ENCODE measurements at regions not wholly inside any gene's neighbourhood (a gene's known extent, or its start where the extent isn't known, plus 50 kb on each side); places are given as distances from the start of the nearest gene placed in this dataset.
"Not testable (repeated sequence)": the region's sequence is repeated elsewhere in the genome, so short reads cannot be mapped to it uniquely, and the experiment has no call there.

- H3K27ac Mint-ChIP-seq: no peak overlapping the region
- ATAC-seq (ENCODE audit: low read depth): no peak
- no peaks in the 10 kb centered on the region for H3K27me3 Mint-ChIP-seq
- H3K4me1 Mint-ChIP-seq: peaks cover 14% of the 10 kb centered on the region
- peaks cover 4% of the 10 kb centered on the region for H3K36me3 Mint-ChIP-seq
- no peak overlapping the region for H3K4me3 Mint-ChIP-seq
- H3K9me3 Mint-ChIP-seq: peaks cover 6% of the 10 kb centered on the region
- no peak for DNase-seq
- POLR2A ChIA-PET: interaction anchor here (0.9 kb wide), 1 partner anchor 86 kb away, joined by 3 read pairs; no protein-coding TSS in a partner anchor
Measured at GRCh38 chr2:85952196-85952734, 63.5 kb upstream of the ST3GAL5 start.

GRCh38 chr2:85951351-85952067 is 62.7 kb upstream of the ST3GAL5 start:
- Mint-ChIP-seq H3K4me3 (no peak overlapping the region), H3K36me3 (peaks cover 4% of the 10 kb centered on the region), H3K27ac (peak overlapping the region; percentile 59), H3K27me3 (no peaks in the 10 kb centered on the region), H3K9me3 (peaks cover 6% of the 10 kb centered on the region), H3K4me1 (peaks cover 9% of the 10 kb centered on the region)
- no peak for ATAC-seq (ENCODE audit: low read depth)
- POLR2A ChIA-PET: interaction anchor here (0.9 kb wide), 1 partner anchor 86 kb away, joined by 3 read pairs; no protein-coding TSS in a partner anchor
- no peak for DNase-seq

- peaks cover 6% of the 10 kb centered on the region for H3K4me1 Mint-ChIP-seq
- ATAC-seq (ENCODE audit: low read depth) (no peak), DNase-seq (no peak)
- H3K27me3 Mint-ChIP-seq: no peaks in the 10 kb centered on the region
- POLR2A ChIA-PET: no interaction called here
- H3K27ac Mint-ChIP-seq: no peak overlapping the region
- H3K36me3 Mint-ChIP-seq: peaks cover 4% of the 10 kb centered on the region
- no peak overlapping the region for H3K4me3 Mint-ChIP-seq
- peaks cover 6% of the 10 kb centered on the region for H3K9me3 Mint-ChIP-seq
Measured at GRCh38 chr2:85950743-85951142, 62.0 kb upstream of the ST3GAL5 start.

- no peak overlapping the region for H3K27ac Mint-ChIP-seq
- H3K9me3 Mint-ChIP-seq: peaks cover 9% of the 10 kb centered on the region
- H3K27me3 Mint-ChIP-seq: no peaks in the 10 kb centered on the region
- H3K36me3 Mint-ChIP-seq: peaks cover 6% of the 10 kb centered on the region
- DNase-seq (no peak), ATAC-seq (ENCODE audit: low read depth) (no peak)
- no peak overlapping the region for H3K4me3 Mint-ChIP-seq
- H3K4me1 Mint-ChIP-seq: peaks cover 6% of the 10 kb centered on the region
- POLR2A ChIA-PET: no interaction called here
Measured at GRCh38 chr2:85949280-85949679, 60.5 kb upstream of the ST3GAL5 start.

- POLR2A ChIA-PET: no interaction called here
- ATAC-seq (ENCODE audit: low read depth): no peak
- Mint-ChIP-seq H3K36me3 (peaks cover 13% of the 10 kb centered on the region), H3K9me3 (peaks cover 19% of the 10 kb centered on the region), H3K4me1 (peaks cover 3% of the 10 kb centered on the region), H3K27me3 (no peaks in the 10 kb centered on the region), H3K4me3 (no peak overlapping the region), H3K27ac (no peak overlapping the region)
- no peak for DNase-seq
Measured at GRCh38 chr2:85947593-85947992, 58.8 kb upstream of the ST3GAL5 start.

GRCh38 chr2:85945586-85945985 is 56.8 kb upstream of the ST3GAL5 start:
- Mint-ChIP-seq H3K36me3 (peaks cover 13% of the 10 kb centered on the region), H3K9me3 (peaks cover 26% of the 10 kb centered on the region)
- POLR2A ChIA-PET: no interaction called here

GRCh38 chr2:85945172-85945571 is 56.4 kb upstream of the ST3GAL5 start:
- DNase-seq (no peak), ATAC-seq (ENCODE audit: low read depth) (no peak)
- Mint-ChIP-seq H3K27ac (no peak overlapping the region), H3K4me1 (no peaks in the 10 kb centered on the region), H3K27me3 (no peaks in the 10 kb centered on the region), H3K4me3 (no peak overlapping the region), H3K36me3 (peaks cover 13% of the 10 kb centered on the region), H3K9me3 (peaks cover 26% of the 10 kb centered on the region)
- POLR2A ChIA-PET: no interaction called here

More at GRCh38 chr2:85945586-85945985, 56.8 kb upstream of the ST3GAL5 start:
- H3K27me3 Mint-ChIP-seq: no peaks in the 10 kb centered on the region
- H3K27ac Mint-ChIP-seq: no peak overlapping the region
- ATAC-seq (ENCODE audit: low read depth) (no peak), DNase-seq (no peak)
- no peaks in the 10 kb centered on the region for H3K4me1 Mint-ChIP-seq
- no peak overlapping the region for H3K4me3 Mint-ChIP-seq

- Mint-ChIP-seq H3K36me3 (peaks cover 12% of the 10 kb centered on the region), H3K4me1 (peaks cover 7% of the 10 kb centered on the region), H3K27me3 (peaks cover 4% of the 10 kb centered on the region), H3K27ac (no peak overlapping the region), H3K4me3 (no peak overlapping the region), H3K9me3 (peaks cover 26% of the 10 kb centered on the region)
- ATAC-seq (ENCODE audit: low read depth) (no peak), DNase-seq (no peak)
- POLR2A ChIA-PET: no interaction called here
Measured at GRCh38 chr2:85942346-85942957, 53.7 kb upstream of the ST3GAL5 start.

GRCh38 chr2:85941490-85941889 is 52.7 kb upstream of the ST3GAL5 start:
- H3K36me3 Mint-ChIP-seq: peaks cover 14% of the 10 kb centered on the region
- H3K27me3 Mint-ChIP-seq; ATAC-seq (ENCODE audit: low read depth); H3K4me1 Mint-ChIP-seq; DNase-seq; H3K4me3 Mint-ChIP-seq; POLR2A ChIA-PET; H3K27ac Mint-ChIP-seq: not testable (repeated sequence)
- H3K9me3 Mint-ChIP-seq: peaks cover 25% of the 10 kb centered on the region

- Mint-ChIP-seq H3K4me3 (no peak overlapping the region), H3K4me1 (peaks cover 10% of the 10 kb centered on the region), H3K27ac (no peak overlapping the region), H3K36me3 (peaks cover 12% of the 10 kb centered on the region), H3K9me3 (peaks cover 21% of the 10 kb centered on the region), H3K27me3 (peaks cover 4% of the 10 kb centered on the region)
- POLR2A ChIA-PET: no interaction called here
- DNase-seq (no peak), ATAC-seq (ENCODE audit: low read depth) (no peak)
Measured at GRCh38 chr2:85939131-85939530, 50.3 kb upstream of the ST3GAL5 start.

All from activated naive CD8-positive, alpha-beta T cell treated with anti-CD3 and anti-CD28 coated beads, Interleukin-2, amount 10 ng/mL, durations not matched to agents 7 days and 5 days (primary cell).